ENCODE measurements at regions not wholly inside any gene's neighbourhood (a gene's known extent, or its start where the extent isn't known, plus 50 kb on each side); places are given as distances from the start of the nearest gene placed in this dataset.

DNA sequence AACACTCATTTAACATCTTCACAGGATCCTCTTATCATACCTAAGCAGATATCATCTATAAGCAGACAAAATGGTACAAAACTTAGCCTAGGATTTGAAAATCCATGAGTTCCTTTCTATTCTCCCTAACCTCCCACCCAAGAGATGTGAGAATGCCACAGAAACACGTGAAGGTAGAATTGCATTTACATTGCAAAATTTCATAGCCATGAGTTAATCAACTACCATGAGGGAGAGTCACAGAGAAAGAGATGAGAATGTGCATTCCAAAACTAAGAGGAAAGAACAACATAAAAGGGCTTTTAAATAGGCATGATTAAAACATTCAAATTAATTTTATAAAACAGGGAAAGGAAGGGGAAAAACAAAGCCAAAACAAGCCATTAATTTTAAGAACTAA is 806.2 kb downstream of the NTRK3 start (continued):
- TF ChIP-seq CBX1 (IDR thresholded peaks at IDR 0.05; ENCODE audit: low read depth) (no peak), ZNF513 (CRISPR knock-in tag; conservative IDR thresholded peaks at IDR 0.05) (no peak), ZNF781 (CRISPR knock-in tag; IDR thresholded peaks at IDR 0.05; ENCODE audit: borderline replicate concordance, not compliant biosample characterization) (no peak), MZF1 (CRISPR knock-in tag; IDR thresholded peaks at IDR 0.05; ENCODE audit: borderline replicate concordance) (no peak), SRF (IDR thresholded peaks at IDR 0.05; ENCODE audit: low read depth, low read length) (no peak), RORA (CRISPR knock-in tag; IDR thresholded peaks at IDR 0.05) (no peak), SKI (IDR thresholded peaks at IDR 0.05; ENCODE audit: partially characterized antibody) (no peak), ARID4A (CRISPR knock-in tag; IDR thresholded peaks at IDR 0.05; ENCODE audit: borderline replicate concordance) (no peak), ZNF317 (CRISPR knock-in tag; IDR thresholded peaks at IDR 0.05) (no peak), ZFP62 (CRISPR knock-in tag; IDR thresholded peaks at IDR 0.05) (no peak), ZNF800 (CRISPR knock-in tag; IDR thresholded peaks at IDR 0.05) (no peak), RARG (CRISPR knock-in tag; IDR thresholded peaks at IDR 0.05; ENCODE audit: low read depth) (no peak), HIVEP1 (CRISPR knock-in tag; IDR thresholded peaks at IDR 0.05) (no peak)
- TF ChIP-seq, protein P1, sequence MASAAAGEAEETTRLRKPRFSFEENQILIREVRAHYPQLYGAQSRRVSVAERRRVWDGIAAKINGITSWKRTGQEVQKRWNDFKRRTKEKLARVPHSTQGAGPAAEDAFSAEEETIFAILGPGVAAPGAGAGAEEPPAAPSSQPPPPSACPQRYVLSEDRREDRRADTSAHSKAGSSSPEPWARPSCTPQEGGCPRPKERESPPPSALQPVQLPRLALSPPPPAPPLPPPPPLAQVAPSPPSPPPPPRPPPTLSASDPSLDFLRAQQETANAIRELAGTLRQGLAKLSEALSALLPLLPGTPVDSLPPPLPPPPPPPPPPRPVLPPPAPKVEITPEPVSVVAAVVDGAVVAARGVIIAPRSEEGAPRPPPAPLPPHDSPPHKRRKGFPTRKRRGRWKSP (CRISPR knock-in tag; IDR thresholded peaks at IDR 0.05): no peak
- TF ChIP-seq, protein P2, sequence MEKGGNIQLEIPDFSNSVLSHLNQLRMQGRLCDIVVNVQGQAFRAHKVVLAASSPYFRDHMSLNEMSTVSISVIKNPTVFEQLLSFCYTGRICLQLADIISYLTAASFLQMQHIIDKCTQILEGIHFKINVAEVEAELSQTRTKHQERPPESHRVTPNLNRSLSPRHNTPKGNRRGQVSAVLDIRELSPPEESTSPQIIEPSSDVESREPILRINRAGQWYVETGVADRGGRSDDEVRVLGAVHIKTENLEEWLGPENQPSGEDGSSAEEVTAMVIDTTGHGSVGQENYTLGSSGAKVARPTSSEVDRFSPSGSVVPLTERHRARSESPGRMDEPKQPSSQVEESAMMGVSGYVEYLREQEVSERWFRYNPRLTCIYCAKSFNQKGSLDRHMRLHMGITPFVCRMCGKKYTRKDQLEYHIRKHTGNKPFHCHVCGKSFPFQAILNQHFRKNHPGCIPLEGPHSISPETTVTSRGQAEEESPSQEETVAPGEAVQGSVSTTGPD (CRISPR knock-in tag; IDR thresholded peaks at IDR 0.05): no peak

Measured in HepG2 (cell line).